ENCODE measurements at regions not wholly inside any gene's neighbourhood (a gene's known extent, or its start where the extent isn't known, plus 50 kb on each side); places are given as distances from the start of the nearest gene placed in this dataset.

DNA sequence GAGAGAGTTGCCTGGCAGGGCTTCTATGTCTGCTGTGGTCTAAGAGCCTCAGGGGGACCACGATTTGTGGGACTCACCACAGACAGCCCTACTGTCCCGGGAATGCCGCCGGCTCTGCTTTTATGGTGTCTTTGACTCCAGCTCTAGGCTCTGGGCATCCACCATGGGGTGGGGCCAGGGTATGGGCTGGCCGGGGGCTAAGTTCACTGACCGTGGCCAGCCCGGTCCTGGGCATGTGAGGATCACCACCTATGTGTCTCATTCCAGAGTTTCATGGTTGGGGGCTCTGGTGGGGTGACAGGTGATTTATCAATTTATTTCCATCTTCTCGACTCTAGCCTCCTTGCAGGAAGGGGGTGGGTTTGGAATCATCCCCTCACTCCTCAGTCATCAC lies 139.4 kb downstream of the GADD45G start:
- no peaks in the 10 kb centered on the region for H3K36me3 ChIP-seq (ENCODE audit: control insufficient read depth, insufficient read depth, low read length)
- H3K9me3 ChIP-seq (ENCODE audit: control insufficient read depth, low read length): no peaks in the 10 kb centered on the region
- no peaks in the 10 kb centered on the region for H3K4me1 ChIP-seq (ENCODE audit: control insufficient read depth, insufficient read depth, low read length)
- H3K9ac ChIP-seq (ENCODE audit: low read length): no peak overlapping the region
- H3K27me3 ChIP-seq (ENCODE audit: control insufficient read depth, insufficient read depth, low read length): no peaks in the 10 kb centered on the region
- H3K4me3 ChIP-seq (ENCODE audit: low read length): no peak overlapping the region

DNA sequence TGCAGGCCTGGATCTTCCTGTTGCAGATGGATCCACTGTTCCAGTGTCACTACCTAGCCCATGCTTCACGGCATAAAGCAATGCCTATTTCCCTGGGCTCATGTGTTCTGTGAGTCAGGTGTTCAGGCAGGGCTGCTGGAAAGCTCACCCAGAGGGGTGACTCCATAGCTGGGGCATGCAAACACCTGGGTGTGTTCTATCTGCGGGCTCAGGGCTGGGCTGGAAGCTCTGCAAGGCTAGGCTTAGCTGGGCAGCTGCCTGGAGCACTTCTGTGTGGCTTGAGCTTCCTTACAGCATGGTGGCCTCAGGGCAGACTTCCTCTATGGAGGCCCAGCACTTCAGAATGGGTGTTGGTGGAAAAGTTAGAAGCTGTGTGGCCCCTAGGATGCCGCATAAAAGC lies 139.9 kb downstream of the GADD45G start:
- Histone ChIP-seq H3K4me1 (ENCODE audit: control insufficient read depth, insufficient read depth, low read length) (no peaks in the 10 kb centered on the region), H3K4me3 (ENCODE audit: low read length) (no peak overlapping the region), H3K36me3 (ENCODE audit: control insufficient read depth, insufficient read depth, low read length) (no peaks in the 10 kb centered on the region), H3K9me3 (ENCODE audit: control insufficient read depth, low read length) (no peaks in the 10 kb centered on the region), H3K27me3 (ENCODE audit: control insufficient read depth, insufficient read depth, low read length) (no peaks in the 10 kb centered on the region), H3K9ac (ENCODE audit: low read length) (no peak overlapping the region)

DNA sequence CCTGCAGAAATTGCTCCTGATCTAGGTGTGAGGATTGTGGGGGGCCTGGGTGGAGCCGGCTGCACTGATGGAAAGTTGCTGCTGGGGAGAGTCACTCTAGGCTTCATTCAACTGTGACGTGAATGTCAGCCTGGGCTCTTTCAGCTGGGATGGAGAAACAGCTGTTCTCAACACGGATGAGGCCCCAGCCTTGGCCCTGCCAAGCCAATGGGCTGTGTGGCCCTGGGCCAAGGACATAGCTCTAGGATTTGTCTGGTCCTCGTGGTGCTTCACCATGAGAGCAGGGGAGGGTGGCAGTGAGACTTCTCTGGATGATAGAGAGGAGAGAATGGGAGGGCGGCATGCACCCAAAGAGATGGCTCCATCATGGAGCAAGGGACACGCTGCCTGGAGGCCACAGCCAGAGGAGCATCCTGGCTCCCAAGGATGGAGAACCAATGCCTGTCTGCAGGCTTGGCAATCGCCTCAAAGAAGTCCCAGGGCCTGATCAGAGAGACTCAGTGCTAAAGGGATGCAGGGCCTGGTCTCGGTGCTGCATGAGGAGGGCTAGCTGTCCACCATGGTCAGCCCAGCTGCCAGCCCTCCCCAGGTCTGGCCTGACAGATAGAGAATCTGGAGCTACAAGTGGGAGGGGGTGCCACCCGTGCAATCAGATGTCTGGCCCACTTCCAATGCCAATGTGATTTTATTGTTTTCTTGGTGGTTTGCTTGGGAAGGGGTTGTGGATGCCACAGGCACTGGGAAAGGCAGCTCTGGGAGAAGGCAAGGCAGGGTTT lies 141.0 kb downstream of the GADD45G start:
- Histone ChIP-seq H3K9ac (ENCODE audit: low read length) (no peak overlapping the region), H3K4me3 (ENCODE audit: low read length) (no peak overlapping the region), H3K36me3 (ENCODE audit: control insufficient read depth, insufficient read depth, low read length) (no peaks in the 10 kb centered on the region), H3K27me3 (ENCODE audit: control insufficient read depth, insufficient read depth, low read length) (no peaks in the 10 kb centered on the region), H3K4me1 (ENCODE audit: control insufficient read depth, insufficient read depth, low read length) (no peaks in the 10 kb centered on the region), H3K9me3 (ENCODE audit: control insufficient read depth, low read length) (no peaks in the 10 kb centered on the region)

DNA sequence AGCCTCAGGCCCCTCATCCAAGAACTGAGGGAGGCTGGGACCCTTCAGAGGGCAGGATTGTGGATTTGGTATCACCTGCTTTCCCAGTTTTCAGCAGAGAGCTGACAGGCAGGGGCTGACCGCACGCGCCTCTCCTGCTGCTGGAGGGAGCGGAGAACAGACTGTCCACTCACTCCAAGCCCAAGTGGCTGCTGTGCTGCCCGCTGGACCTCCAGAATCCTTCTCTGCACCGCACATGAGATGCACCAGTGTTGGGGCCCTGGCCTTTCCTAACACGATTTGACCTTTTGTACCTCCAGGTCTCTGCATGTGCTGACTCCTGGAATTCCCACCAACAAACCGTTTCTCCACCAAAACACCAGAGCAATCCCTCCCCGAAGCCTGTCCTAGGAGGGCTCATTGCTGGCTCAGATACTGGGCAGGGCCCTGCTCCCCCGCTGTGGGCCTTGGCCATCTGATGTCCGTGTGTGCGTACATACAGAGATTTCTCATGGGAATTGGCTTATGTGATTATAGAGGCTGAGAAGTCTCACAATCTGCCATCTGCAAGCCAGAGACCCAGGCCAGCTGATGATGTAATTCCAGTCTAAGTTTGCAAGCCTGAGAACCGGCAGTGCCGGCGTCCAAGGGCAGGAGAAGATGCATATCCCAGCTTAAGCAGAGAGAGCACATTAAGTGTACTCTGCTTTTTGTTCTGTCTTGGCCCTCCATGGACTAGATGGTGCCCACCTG lies 141.7 kb downstream of the GADD45G start:
- H3K36me3 ChIP-seq (ENCODE audit: control insufficient read depth, insufficient read depth, low read length): no peaks in the 10 kb centered on the region
- H3K9me3 ChIP-seq (ENCODE audit: control insufficient read depth, low read length): no peaks in the 10 kb centered on the region
- H3K27me3 ChIP-seq (ENCODE audit: control insufficient read depth, insufficient read depth, low read length): no peaks in the 10 kb centered on the region
- H3K9ac ChIP-seq (ENCODE audit: low read length): no peak overlapping the region
- H3K4me1 ChIP-seq (ENCODE audit: control insufficient read depth, insufficient read depth, low read length): no peaks in the 10 kb centered on the region
- no peak overlapping the region for H3K4me3 ChIP-seq (ENCODE audit: low read length)

DNA sequence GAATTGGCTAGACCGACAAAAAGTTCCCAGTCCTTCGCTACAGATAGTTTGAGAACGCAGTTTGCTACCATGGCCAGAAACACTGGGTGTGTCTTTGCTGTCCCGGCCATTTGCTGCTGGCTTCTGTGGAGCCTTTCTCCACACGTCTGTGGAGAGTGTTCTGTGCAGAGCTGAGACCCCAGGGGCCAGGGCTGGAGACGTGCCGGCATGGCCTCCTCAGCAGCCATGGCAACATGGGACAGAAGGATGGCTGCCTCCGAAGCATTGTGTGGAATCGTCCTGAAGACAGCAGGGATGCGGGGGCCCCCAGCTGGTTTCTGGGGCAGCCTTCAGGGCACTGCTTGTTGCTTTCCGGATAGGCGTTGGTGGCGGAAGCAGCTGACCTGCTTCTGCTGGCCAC lies 142.8 kb downstream of the GADD45G start:
- Histone ChIP-seq H3K27me3 (ENCODE audit: control insufficient read depth, insufficient read depth, low read length) (no peaks in the 10 kb centered on the region), H3K36me3 (ENCODE audit: control insufficient read depth, insufficient read depth, low read length) (no peaks in the 10 kb centered on the region), H3K9ac (ENCODE audit: low read length) (no peak overlapping the region), H3K9me3 (ENCODE audit: control insufficient read depth, low read length) (no peaks in the 10 kb centered on the region), H3K4me1 (ENCODE audit: control insufficient read depth, insufficient read depth, low read length) (no peaks in the 10 kb centered on the region), H3K4me3 (ENCODE audit: low read length) (no peak overlapping the region)

DNA sequence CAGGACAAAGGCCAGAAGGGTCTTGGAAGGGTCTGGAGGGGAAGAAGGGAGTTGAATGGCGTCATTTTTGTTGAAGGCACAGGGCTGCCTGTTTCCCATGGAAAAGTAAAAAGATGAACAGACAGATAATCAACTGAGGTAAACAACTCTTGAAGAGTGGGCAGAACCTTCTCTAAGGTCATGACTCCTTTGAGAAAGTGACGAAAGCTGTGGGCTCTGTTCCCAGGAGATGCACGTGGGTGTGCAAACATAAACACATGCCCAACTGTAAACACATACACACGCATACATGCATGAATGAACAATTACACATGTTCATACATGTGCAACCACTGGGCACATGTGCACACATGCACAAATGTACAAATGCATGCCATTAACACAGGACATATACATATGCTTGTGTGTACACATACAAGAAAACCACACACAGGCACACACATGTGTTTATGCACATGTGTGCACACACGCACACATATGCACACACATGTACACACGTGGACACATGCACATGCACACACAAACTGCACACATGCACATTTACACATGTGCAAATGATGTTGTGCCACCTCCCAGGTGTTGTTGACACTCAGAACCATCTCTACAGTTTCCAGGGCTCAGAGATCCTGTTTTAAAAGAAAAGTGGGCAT lies 143.3 kb downstream of the GADD45G start:
- no peaks in the 10 kb centered on the region for H3K9me3 ChIP-seq (ENCODE audit: control insufficient read depth, low read length)
- no peaks in the 10 kb centered on the region for H3K36me3 ChIP-seq (ENCODE audit: control insufficient read depth, insufficient read depth, low read length)
- H3K4me1 ChIP-seq (ENCODE audit: control insufficient read depth, insufficient read depth, low read length): no peaks in the 10 kb centered on the region
- H3K27me3 ChIP-seq (ENCODE audit: control insufficient read depth, insufficient read depth, low read length): no peaks in the 10 kb centered on the region
- H3K4me3 ChIP-seq (ENCODE audit: low read length): no peak overlapping the region
- H3K9ac ChIP-seq (ENCODE audit: low read length): no peak overlapping the region

DNA sequence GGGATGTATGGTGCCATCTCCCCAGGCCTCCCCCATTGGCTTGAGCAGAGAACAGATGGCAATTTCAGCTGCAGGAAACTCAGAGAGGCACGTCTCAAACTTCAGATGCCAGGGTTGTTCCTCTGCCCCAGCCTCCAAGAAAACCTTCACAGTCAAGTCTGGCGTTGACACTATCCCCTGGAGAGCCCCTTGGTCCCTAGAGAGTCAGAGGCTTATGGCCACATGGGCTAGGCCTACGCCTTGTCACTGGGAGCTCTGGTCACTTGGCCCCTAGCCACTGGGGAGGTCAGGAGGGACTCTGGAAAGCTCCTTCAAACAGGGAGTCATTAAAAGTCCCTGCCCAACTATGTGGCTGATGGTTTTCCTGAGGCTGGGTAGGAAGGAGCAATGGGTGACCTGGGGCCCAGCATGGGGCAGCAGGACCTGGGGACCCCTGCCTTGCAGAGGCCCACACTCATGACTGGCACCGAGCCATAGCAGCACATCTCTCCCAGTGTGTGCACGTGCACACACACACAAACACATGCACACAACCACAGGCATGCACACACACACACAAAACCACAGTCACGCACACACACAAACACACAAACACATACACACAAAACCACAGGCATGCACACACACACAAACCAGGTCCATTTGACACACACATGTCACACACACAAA lies 144.2 kb downstream of the GADD45G start:
- no peaks in the 10 kb centered on the region for H3K27me3 ChIP-seq (ENCODE audit: control insufficient read depth, insufficient read depth, low read length)
- no peaks in the 10 kb centered on the region for H3K36me3 ChIP-seq (ENCODE audit: control insufficient read depth, insufficient read depth, low read length)
- no peaks in the 10 kb centered on the region for H3K9me3 ChIP-seq (ENCODE audit: control insufficient read depth, low read length)
- no peak overlapping the region for H3K4me3 ChIP-seq (ENCODE audit: low read length)
- H3K9ac ChIP-seq (ENCODE audit: low read length): no peak overlapping the region
- no peaks in the 10 kb centered on the region for H3K4me1 ChIP-seq (ENCODE audit: control insufficient read depth, insufficient read depth, low read length)

DNA sequence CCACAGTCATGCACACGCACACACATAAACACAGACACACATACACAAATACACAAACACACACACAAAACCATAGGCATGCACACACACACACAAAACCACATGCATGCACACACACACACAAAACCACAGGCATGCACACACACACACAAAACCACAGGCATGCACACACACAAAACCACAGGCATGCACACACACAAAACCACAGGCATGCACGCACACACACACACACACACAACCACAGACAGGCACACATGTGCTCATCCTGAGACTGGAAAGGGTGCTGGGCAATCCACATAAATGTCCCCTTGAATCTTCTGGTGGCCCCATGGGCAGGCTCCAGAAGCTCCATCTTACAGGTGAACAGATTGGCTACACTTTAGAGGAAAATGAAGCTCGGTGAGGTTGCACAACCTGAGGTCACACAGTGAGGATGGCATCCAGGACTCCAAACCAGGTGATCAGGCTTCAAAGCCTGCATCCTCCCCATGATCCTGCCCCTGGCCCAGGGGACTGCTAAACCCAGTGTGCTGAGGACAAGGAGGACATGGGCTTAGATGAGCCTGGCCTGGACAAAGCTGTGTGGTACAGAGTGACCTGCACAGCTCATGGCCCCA lies 144.8 kb downstream of the GADD45G start:
- no peaks in the 10 kb centered on the region for H3K9me3 ChIP-seq (ENCODE audit: control insufficient read depth, low read length)
- H3K27me3 ChIP-seq (ENCODE audit: control insufficient read depth, insufficient read depth, low read length): no peaks in the 10 kb centered on the region
- H3K9ac ChIP-seq (ENCODE audit: low read length): no peak overlapping the region
- H3K36me3 ChIP-seq (ENCODE audit: control insufficient read depth, insufficient read depth, low read length): no peaks in the 10 kb centered on the region
- no peaks in the 10 kb centered on the region for H3K4me1 ChIP-seq (ENCODE audit: control insufficient read depth, insufficient read depth, low read length)
- no peak overlapping the region for H3K4me3 ChIP-seq (ENCODE audit: low read length)

DNA sequence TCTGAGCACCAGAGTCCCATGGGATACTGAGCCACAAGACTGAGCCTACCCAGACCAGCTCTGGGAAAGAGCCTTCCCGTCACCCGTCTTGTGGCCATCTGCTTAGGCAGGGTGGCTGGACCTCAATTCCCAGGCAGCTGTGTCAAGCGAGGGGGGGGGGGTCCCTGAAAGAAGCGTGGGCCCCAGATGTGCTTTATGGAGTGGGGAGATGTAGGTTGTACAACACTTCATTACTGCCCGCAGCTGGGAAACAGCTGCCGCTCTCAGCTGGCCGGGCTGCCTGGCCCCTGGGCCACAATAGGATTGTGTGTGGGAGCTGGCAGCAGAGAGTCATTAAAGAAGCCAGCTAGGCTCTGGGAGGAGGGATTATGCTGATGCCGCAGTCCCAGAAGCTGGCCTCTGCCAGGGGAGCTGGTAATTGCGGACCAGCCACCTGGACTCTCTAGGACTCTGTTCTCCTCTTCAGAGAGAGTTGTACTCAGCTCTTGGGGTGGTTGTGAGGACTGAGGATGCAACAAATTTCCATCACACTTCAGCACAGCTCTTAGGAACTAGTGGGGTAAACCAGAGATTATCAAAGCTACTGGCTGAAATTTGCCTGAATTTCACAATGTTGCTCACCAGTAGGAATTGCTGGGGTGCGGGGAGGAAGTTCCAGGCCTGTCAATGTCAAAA lies 145.4 kb downstream of the GADD45G start:
- Histone ChIP-seq H3K4me1 (ENCODE audit: control insufficient read depth, insufficient read depth, low read length) (no peaks in the 10 kb centered on the region), H3K4me3 (ENCODE audit: low read length) (no peak overlapping the region), H3K9ac (ENCODE audit: low read length) (no peak overlapping the region), H3K36me3 (ENCODE audit: control insufficient read depth, insufficient read depth, low read length) (no peaks in the 10 kb centered on the region), H3K9me3 (ENCODE audit: control insufficient read depth, low read length) (no peaks in the 10 kb centered on the region), H3K27me3 (ENCODE audit: control insufficient read depth, insufficient read depth, low read length) (no peaks in the 10 kb centered on the region)

DNA sequence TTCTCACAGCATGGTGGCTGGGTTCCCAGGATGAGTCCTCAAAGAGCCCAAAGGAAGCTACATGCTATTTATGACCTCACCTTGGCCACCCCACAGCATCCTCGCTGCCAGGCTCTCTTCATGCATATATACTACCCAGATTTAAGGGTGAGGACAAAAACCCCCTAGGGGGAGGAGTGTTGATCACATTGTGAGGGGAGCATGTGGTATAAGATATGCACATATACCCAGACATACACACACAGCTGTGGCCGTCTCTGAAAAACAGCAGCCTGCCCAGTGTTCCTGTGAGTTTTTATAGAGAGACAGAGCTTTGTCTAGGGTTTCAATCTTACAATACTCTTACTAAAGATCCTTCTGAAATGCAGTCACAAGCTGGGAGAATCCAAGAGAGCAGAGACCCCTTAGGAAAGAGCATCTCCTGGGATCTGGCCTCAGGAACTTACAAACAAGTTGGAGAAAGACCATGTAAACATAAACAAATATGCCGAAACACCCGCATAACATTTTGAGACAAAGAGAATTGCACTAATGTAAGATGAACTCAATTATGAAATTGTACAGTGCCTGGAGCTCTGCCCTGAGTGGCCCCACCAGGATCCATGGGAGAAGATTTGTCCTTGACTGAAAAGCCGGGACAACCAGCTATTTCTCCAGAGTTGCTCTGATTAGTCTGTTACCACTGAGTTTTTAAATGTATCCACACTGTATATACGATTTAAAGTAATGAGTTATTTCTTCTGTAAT lies 146.4 kb downstream of the GADD45G start:
- Histone ChIP-seq H3K9me3 (ENCODE audit: control insufficient read depth, low read length) (no peaks in the 10 kb centered on the region), H3K27me3 (ENCODE audit: control insufficient read depth, insufficient read depth, low read length) (no peaks in the 10 kb centered on the region), H3K4me1 (ENCODE audit: control insufficient read depth, insufficient read depth, low read length) (peaks cover 8% of the 10 kb centered on the region), H3K4me3 (ENCODE audit: low read length) (no peak overlapping the region), H3K9ac (ENCODE audit: low read length) (no peak overlapping the region), H3K36me3 (ENCODE audit: control insufficient read depth, insufficient read depth, low read length) (no peaks in the 10 kb centered on the region)

DNA sequence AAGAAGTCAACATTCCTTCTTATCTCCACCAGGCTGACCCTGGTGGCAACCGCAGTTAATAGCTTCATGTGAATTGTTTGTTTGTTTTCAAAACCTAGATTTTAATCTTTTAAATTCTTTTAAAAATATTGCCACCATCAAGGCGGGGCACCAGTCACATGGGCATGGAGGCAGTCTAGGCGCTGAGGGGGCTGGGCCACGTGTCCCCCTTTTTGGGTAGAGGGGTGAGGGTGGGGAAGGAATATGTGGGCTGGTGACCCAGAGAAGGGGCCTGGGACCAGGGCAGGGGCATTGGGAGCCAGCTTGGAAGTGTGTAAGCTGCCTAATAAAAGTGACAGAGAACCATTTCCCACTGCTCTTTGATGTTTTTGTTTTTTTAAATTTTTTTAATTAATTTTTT lies 147.3 kb downstream of the GADD45G start:
- Histone ChIP-seq H3K36me3 (ENCODE audit: control insufficient read depth, insufficient read depth, low read length) (no peaks in the 10 kb centered on the region), H3K9ac (ENCODE audit: low read length) (no peak overlapping the region), H3K4me1 (ENCODE audit: control insufficient read depth, insufficient read depth, low read length) (peaks cover 17% of the 10 kb centered on the region), H3K4me3 (ENCODE audit: low read length) (no peak overlapping the region), H3K9me3 (ENCODE audit: control insufficient read depth, low read length) (no peaks in the 10 kb centered on the region), H3K27me3 (ENCODE audit: control insufficient read depth, insufficient read depth, low read length) (no peaks in the 10 kb centered on the region)
